ENCODE measurements at regions not wholly inside any gene's neighbourhood (a gene's known extent, or its start where the extent isn't known, plus 50 kb on each side); places are given as distances from the start of the nearest gene placed in this dataset.

DNA sequence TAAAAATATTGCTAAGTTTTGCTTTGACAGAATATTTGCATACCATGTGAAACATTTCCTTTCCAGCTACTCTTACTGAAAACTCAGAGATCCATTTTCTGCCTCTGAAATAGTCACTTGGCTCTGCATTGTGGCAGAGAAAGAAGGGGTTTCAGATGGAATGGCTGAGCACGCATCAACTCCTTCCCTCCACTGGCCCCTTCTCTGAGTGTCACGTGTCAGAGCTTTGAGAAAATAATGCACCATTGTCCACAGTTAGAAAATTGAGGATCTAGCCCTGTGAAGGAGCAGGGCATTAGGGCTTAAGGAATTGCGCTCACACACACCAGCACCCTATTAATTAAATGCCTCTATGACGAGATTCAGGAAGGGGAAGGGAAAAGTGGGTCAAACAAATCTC is 78.8 kb upstream of the FAT4 start:
- no peak for TF ChIP-seq CTCF (IDR thresholded peaks at IDR 0.05)
- Mint-ChIP-seq H3K36me3 (ENCODE audit: low read depth) (no peaks in the 10 kb centered on the region), H3K27me3 (ENCODE audit: low read depth) (no peaks in the 10 kb centered on the region), H3K4me1 (ENCODE audit: low read depth) (no peaks in the 10 kb centered on the region), H3K27ac (ENCODE audit: unreplicated experiment) (no peak overlapping the region), H3K9me3 (ENCODE audit: low read depth) (no peaks in the 10 kb centered on the region), H3K4me3 (ENCODE audit: unreplicated experiment) (no peak overlapping the region)
- DNase-seq (ENCODE audit: low spot score): no peak

DNA sequence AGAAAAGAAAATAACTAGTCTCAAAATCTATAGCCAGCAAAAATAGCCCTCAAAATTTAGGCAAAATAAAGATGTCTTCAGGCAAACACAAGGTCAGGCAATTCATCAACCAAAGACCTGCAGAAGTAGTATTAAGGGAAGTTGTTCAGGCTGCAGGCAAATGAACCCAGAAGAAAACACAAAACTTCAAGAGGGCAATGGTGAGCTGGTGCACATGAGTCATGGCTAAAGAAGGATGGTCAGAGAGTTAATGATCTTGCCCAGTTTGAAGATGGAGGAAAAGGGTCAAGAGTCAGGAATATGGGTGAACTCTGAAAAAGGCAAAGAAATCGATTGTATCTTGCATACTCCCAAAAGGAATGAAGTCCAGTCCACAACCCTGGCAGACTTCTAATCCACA is 83.1 kb upstream of the FAT4 start:
- Mint-ChIP-seq H3K9me3 (ENCODE audit: low read depth) (no peaks in the 10 kb centered on the region), H3K4me1 (ENCODE audit: low read depth) (no peaks in the 10 kb centered on the region), H3K36me3 (ENCODE audit: low read depth) (no peaks in the 10 kb centered on the region), H3K4me3 (ENCODE audit: unreplicated experiment) (no peak overlapping the region), H3K27ac (ENCODE audit: unreplicated experiment) (no peak overlapping the region), H3K27me3 (ENCODE audit: low read depth) (no peaks in the 10 kb centered on the region)
- no peak for DNase-seq (ENCODE audit: low spot score)
- no peak for TF ChIP-seq CTCF (IDR thresholded peaks at IDR 0.05)

- Mint-ChIP-seq H3K27ac (ENCODE audit: unreplicated experiment) (no peak overlapping the region), H3K36me3 (ENCODE audit: low read depth) (no peaks in the 10 kb centered on the region), H3K9me3 (ENCODE audit: low read depth) (no peaks in the 10 kb centered on the region), H3K4me3 (ENCODE audit: unreplicated experiment) (no peak overlapping the region), H3K27me3 (ENCODE audit: low read depth) (no peaks in the 10 kb centered on the region), H3K4me1 (ENCODE audit: low read depth) (no peaks in the 10 kb centered on the region)
- DNase-seq (ENCODE audit: low spot score): peak; percentile 79
- no peak for TF ChIP-seq CTCF (IDR thresholded peaks at IDR 0.05)
Measured at GRCh38 chr4:125229596-125230058, 85.1 kb upstream of the FAT4 start.

DNA sequence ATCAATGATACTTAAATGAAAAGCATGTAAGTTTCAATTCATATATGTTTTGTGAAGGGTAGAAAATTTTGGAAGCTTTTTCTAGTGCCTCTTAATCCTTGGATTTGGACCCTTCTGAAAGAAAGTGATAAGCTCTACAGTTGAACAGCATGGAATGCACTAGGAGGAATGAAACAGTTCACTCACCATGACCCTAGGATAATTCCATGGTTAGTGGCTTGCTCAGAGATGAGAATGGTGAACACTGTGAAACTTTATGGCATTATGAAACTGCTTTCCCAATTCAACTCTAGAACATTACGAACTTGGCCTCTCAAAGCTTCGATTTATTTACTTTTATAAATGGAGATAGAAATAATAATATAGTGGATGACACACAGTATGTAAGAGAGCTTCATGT is 88.9 kb upstream of the FAT4 start:
- Mint-ChIP-seq H3K36me3 (ENCODE audit: low read depth) (no peaks in the 10 kb centered on the region), H3K4me1 (ENCODE audit: low read depth) (no peaks in the 10 kb centered on the region), H3K4me3 (ENCODE audit: unreplicated experiment) (no peak overlapping the region), H3K9me3 (ENCODE audit: low read depth) (no peaks in the 10 kb centered on the region), H3K27ac (ENCODE audit: unreplicated experiment) (no peak overlapping the region), H3K27me3 (ENCODE audit: low read depth) (no peaks in the 10 kb centered on the region)
- DNase-seq (ENCODE audit: low spot score): no peak
- no peak for TF ChIP-seq CTCF (IDR thresholded peaks at IDR 0.05)

DNA sequence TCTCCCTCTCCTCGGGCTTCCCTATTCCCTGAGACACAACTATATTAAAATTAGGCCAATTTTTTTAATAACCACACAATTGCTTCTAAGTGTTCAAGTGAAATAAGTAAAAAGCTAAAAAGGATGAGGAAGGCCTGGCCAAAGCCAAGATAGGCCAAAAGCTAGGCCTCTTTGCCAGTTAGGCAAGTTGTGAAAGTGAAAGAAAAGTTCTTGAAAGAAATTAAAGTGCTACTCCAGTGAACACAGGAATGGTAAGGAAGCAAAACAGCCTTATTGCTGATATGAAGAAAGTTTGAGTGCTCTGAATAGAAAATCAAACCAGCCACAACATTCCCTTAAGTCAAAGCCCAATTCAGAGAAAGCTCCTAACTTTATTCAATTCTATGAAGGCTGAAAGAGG is 114.2 kb upstream of the FAT4 start:
- TF ChIP-seq CTCF (IDR thresholded peaks at IDR 0.05): no peak
- Mint-ChIP-seq H3K4me1 (ENCODE audit: low read depth) (no peaks in the 10 kb centered on the region), H3K4me3 (ENCODE audit: unreplicated experiment) (no peak overlapping the region), H3K27me3 (ENCODE audit: low read depth) (no peaks in the 10 kb centered on the region), H3K36me3 (ENCODE audit: low read depth) (no peaks in the 10 kb centered on the region), H3K9me3 (ENCODE audit: low read depth) (no peaks in the 10 kb centered on the region), H3K27ac (ENCODE audit: unreplicated experiment) (no peak overlapping the region)
- DNase-seq (ENCODE audit: low spot score): no peak
